Heart left ventricle (tissue), 16 donors: ENCODE measurements at regions not wholly inside any gene's neighbourhood (a gene's known extent, or its start where the extent isn't known, plus 50 kb on each side); places are given as distances from the start of the nearest gene placed in this dataset.

ENCODE experiments used
- ATAC-seq, 4 donors: fragments of 200-7000 bp; cut with Tn5 transposase; one replicate each; pipeline ENCODE4 v1.9.1; 2020 to 2022; ENCODE audit warnings: moderate library complexity in 4 of 4, mild to moderate bottlenecking in 3 of 4, moderate number of reproducible peaks in 1 of 4
- DNase-seq, 5 donors: peaks; one replicate each; pipeline ENCODE4 v3.0.0-alpha.2; 2020
- H3K27ac ChIP-seq, 12 donors: fragments of 200-600 bp; sonication (generic) in 4 of 12; one replicate each; pipeline versions ENCODE4 v1.5.0 to v1.8.0; 2016 to 2022; ENCODE audit warnings: mild to moderate bottlenecking in 2 of 12
- H3K27me3 ChIP-seq, 9 donors: fragments of 200-600 bp; sonication (generic) in 2 of 9; one replicate each; pipeline versions ENCODE4 v1.5.1 to v1.8.0; 2016 to 2022; ENCODE audit warnings: mild to moderate bottlenecking in 3 of 9
- H3K36me3 ChIP-seq, 9 donors: fragments of 200-600 bp; sonication (generic) in 2 of 9; one replicate each; pipeline versions ENCODE4 v1.5.0 to v1.8.0; 2018 to 2022; ENCODE audit warnings: mild to moderate bottlenecking in 2 of 9
- H3K4me1 ChIP-seq, 12 donors: fragments of 200-600 bp; sonication (generic) in 4 of 12; one replicate each; pipeline versions ENCODE4 v1.5.0 to v1.8.0; 2016 to 2022; ENCODE audit warnings: mild to moderate bottlenecking in 3 of 12
- H3K4me3 ChIP-seq, 12 donors: fragments of 200-600 bp; sonication (generic) in 4 of 12; one replicate each; pipeline versions ENCODE4 v1.5.0 to v1.8.0; 2017 to 2022; ENCODE audit warnings: mild to moderate bottlenecking in 9 of 12, moderate library complexity in 4 of 12
- H3K9me3 ChIP-seq, 12 donors: fragments of 200-600 bp; sonication (generic) in 4 of 12; one replicate each; pipeline versions ENCODE4 v1.5.0 to v1.8.0; 2016 to 2022; ENCODE audit warnings: mild to moderate bottlenecking in 1 of 12
- POLR2A ChIP-seq, 2 donors: fragments of 450-650 bp; IDR thresholded peaks; one replicate each; pipeline ENCODE4 v1.6.1; 2017; ENCODE audit warnings: antibody characterized with exemption in 2 of 2, mild to moderate bottlenecking in 2 of 2, moderate library complexity in 2 of 2
- WGBS, 4 donors: extraction: QIAGEN DNeasy Blood & Tissue Kit in 2 of 4; methylation state at CpG; one replicate each; pipeline versions ENCODE4 v1.1.5 to v1.1.7; 2013 to 2018; 5-methylcytosine and 5-hydroxymethylcytosine counted together
- intact Hi-C, 10 donors: fragments of 100-400 bp; cut with DNase I; formaldehyde crosslinking; loops; one replicate each; pipeline versions ENCODE4 v1.11.1 to v1.14.2; 2022
- TF ChIP-seq, protein P1 (sequence below), 12 donors: fragments of 200-600 bp; sonication (generic) in 4 of 12; IDR thresholded peaks; one replicate each; pipeline versions ENCODE4 v1.5.0 to v1.8.0; 2018 to 2022; ENCODE audit warnings: antibody characterized with exemption in 12 of 12, mild to moderate bottlenecking in 5 of 12
- donor health status: ischemic (EF 13 %, LVEDD 7.1; RV severe dilation, severe dysfunction).
- donor health status: healthy with polysubstance abuse.
- donor health status: DM: no; HTN: yes; CAD: no.
- donor health status: DM: no; HTN: no; CAD: no.
- donor health status: ischemic (EF 25% LVEDD 6.9; RV normal size, moderate dysfunction).
- donor health status: ischemic (EF 25% LVEDD 5.7; RV mildly dilated, moderate dysfunction).
- donor health status: healthy.
- donor health status: DM: yes; HTN: yes; CAD: no.
- donor health status: ischemic (EF 35%, LVEDD 5.7; RV mildly dilated, moderate dysfunction).
- donor health status: nonischemic (EF 11% LVEDD 7.7; RV severe dilation, severe dysfunction).
- donor health status: DM: yes; HTN: yes; CAD: no.
- donor health status: PGD.
- donor health status: ischemic (EF 29% LVEDD 5.4; RV normal size, mild dysfunction).
- donor health status: nonischemic (EF 23%, LVEDD 6.1; RV moderate dilation, normal function).

GRCh38 chr15:98213346-98213979, 253.0 kb downstream of the ARRDC4 start:
- DNase-seq (no peak), ATAC-seq (no peak)

GRCh38 chr15:98216166-98216565, 255.7 kb downstream of the ARRDC4 start:
- DNase-seq (no peak), ATAC-seq (no peak)
- no peak overlapping the region for H3K27ac ChIP-seq
- H3K36me3 ChIP-seq = no peaks in the 10 kb centered on the region
- WGBS, 4 donors = 56 to 67% (median 61%) methylated on average over 4 of the region's 4 CpGs
- TF ChIP-seq, protein P1, sequence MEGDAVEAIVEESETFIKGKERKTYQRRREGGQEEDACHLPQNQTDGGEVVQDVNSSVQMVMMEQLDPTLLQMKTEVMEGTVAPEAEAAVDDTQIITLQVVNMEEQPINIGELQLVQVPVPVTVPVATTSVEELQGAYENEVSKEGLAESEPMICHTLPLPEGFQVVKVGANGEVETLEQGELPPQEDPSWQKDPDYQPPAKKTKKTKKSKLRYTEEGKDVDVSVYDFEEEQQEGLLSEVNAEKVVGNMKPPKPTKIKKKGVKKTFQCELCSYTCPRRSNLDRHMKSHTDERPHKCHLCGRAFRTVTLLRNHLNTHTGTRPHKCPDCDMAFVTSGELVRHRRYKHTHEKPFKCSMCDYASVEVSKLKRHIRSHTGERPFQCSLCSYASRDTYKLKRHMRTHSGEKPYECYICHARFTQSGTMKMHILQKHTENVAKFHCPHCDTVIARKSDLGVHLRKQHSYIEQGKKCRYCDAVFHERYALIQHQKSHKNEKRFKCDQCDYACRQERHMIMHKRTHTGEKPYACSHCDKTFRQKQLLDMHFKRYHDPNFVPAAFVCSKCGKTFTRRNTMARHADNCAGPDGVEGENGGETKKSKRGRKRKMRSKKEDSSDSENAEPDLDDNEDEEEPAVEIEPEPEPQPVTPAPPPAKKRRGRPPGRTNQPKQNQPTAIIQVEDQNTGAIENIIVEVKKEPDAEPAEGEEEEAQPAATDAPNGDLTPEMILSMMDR (IDR thresholded peaks at IDR 0.05) = no peak
- TF ChIP-seq POLR2A (IDR thresholded peaks at IDR 0.05) = no peak
- no peaks in the 10 kb centered on the region for H3K4me1 ChIP-seq
- intact Hi-C loops = no loop called here
- H3K9me3 ChIP-seq = no peaks in the 10 kb centered on the region
- peaks cover 0 to 8% (median 0%) of the 10 kb centered on the region in 9 donors for H3K27me3 ChIP-seq
- no peak overlapping the region for H3K4me3 ChIP-seq

More at GRCh38 chr15:98213346-98213979, 253.0 kb downstream of the ARRDC4 start:
- TF ChIP-seq, protein P1 (IDR thresholded peaks at IDR 0.05) = no peak
- 71 to 80% (median 77%) methylated on average over 6 of the region's 6 CpGs for WGBS, 4 donors
- no peak overlapping the region for H3K27ac ChIP-seq
- peaks cover 0 to 5% (median 0%) of the 10 kb centered on the region in 9 donors for H3K27me3 ChIP-seq
- no peak overlapping the region for H3K4me3 ChIP-seq
- no peaks in the 10 kb centered on the region for H3K9me3 ChIP-seq
- H3K4me1 ChIP-seq = no peaks in the 10 kb centered on the region
- intact Hi-C loops = no loop called here
- H3K36me3 ChIP-seq = no peaks in the 10 kb centered on the region

GRCh38 chr15:98217356-98217755, 256.9 kb downstream of the ARRDC4 start:
- no peak for ATAC-seq
- no peak for TF ChIP-seq POLR2A (IDR thresholded peaks at IDR 0.05)
- TF ChIP-seq, protein P1 (IDR thresholded peaks at IDR 0.05) = no peak
- no peak overlapping the region for H3K27ac ChIP-seq
- no peaks in the 10 kb centered on the region for H3K36me3 ChIP-seq
- DNase-seq = no peak
- 70 to 78% (median 70%) methylated on average over 6 of the region's 6 CpGs for WGBS, 4 donors
- no peaks in the 10 kb centered on the region for H3K4me1 ChIP-seq
- intact Hi-C loops = no loop called here
- no peak overlapping the region for H3K4me3 ChIP-seq
- no peaks in the 10 kb centered on the region for H3K9me3 ChIP-seq
- H3K27me3 ChIP-seq = peaks cover 0 to 8% (median 0%) of the 10 kb centered on the region in 9 donors

GRCh38 chr15:98221144-98221543, 260.6 kb downstream of the ARRDC4 start:
- intact Hi-C loops = no loop called here
- Histone ChIP-seq H3K4me3 (no peak overlapping the region), H3K4me1 (no peaks in the 10 kb centered on the region), H3K36me3 (no peaks in the 10 kb centered on the region), H3K27me3 (peaks cover 0 to 8% (median 0%) of the 10 kb centered on the region in 9 donors), H3K9me3 (no peaks in the 10 kb centered on the region), H3K27ac (no peak overlapping the region)
- WGBS, 4 donors = 72 to 80% (median 78%) methylated on average over 3 of the region's 3 CpGs
- no peak for DNase-seq
- no peak for TF ChIP-seq POLR2A (IDR thresholded peaks at IDR 0.05)
- TF ChIP-seq, protein P1 (IDR thresholded peaks at IDR 0.05) = no peak
- ATAC-seq = no peak
